ENCODE measurements at regions not wholly inside any gene's neighbourhood (a gene's known extent, or its start where the extent isn't known, plus 50 kb on each side); places are given as distances from the start of the nearest gene placed in this dataset.

DNA sequence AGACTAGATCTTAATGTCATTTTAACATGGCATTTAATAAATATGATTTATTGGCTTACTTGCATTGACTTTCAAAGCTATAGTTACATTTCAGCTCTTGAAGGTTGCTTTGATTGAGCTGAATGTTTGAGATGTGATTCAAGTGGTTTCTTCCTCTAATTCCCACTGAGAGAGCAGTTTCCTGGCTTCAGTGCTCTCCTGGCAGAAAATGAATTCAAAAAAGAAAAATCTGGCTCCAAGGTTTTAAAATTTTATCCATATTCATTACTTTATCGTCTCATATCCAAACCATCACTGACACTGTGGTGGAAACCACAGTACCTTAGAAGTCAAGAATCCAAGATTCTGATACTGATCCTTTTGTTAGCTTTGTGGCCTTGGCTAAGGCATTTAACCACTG lies 263.1 kb upstream of the HSF2 start:
- DNase-seq (ENCODE audit: low read depth): no peak
- no peak overlapping the region for H3K4me3 ChIP-seq (ENCODE audit: low read depth, low read length)
- TF ChIP-seq, protein P1, sequence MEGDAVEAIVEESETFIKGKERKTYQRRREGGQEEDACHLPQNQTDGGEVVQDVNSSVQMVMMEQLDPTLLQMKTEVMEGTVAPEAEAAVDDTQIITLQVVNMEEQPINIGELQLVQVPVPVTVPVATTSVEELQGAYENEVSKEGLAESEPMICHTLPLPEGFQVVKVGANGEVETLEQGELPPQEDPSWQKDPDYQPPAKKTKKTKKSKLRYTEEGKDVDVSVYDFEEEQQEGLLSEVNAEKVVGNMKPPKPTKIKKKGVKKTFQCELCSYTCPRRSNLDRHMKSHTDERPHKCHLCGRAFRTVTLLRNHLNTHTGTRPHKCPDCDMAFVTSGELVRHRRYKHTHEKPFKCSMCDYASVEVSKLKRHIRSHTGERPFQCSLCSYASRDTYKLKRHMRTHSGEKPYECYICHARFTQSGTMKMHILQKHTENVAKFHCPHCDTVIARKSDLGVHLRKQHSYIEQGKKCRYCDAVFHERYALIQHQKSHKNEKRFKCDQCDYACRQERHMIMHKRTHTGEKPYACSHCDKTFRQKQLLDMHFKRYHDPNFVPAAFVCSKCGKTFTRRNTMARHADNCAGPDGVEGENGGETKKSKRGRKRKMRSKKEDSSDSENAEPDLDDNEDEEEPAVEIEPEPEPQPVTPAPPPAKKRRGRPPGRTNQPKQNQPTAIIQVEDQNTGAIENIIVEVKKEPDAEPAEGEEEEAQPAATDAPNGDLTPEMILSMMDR (IDR thresholded peaks at IDR 0.05; ENCODE audit: insufficient read depth, low read length, poor library complexity, severe bottlenecking): no peak
- no peaks in the 10 kb centered on the region for H3K27me3 ChIP-seq (ENCODE audit: control insufficient read depth, insufficient read depth, low read length)
- no peaks in the 10 kb centered on the region for H3K36me3 ChIP-seq (ENCODE audit: control insufficient read depth, insufficient read depth, low read length)

DNA sequence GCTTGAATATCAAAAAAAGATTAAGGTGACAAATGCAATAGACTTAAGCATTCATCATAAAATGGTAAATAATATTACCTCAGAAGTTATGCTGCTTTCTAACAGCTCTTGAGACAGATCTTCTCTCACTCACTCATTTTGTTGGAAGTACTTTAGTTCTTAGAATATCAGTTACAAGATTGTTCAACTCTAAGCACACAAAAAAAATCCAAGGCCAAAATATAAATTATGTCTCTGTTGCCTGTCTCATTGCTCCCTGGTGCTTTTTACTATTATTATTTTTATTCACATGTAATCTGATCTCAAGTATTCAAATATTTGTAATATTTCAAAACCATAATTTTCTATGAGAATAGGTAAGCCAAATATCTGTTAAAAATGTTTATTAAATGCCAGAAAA lies 259.4 kb upstream of the HSF2 start:
- DNase-seq (ENCODE audit: low read depth): no peak
- Histone ChIP-seq H3K27me3 (ENCODE audit: control insufficient read depth, insufficient read depth, low read length) (no peaks in the 10 kb centered on the region), H3K4me3 (ENCODE audit: low read depth, low read length) (no peak overlapping the region), H3K36me3 (ENCODE audit: control insufficient read depth, insufficient read depth, low read length) (no peaks in the 10 kb centered on the region)
- TF ChIP-seq, protein P1 (IDR thresholded peaks at IDR 0.05; ENCODE audit: insufficient read depth, low read length, poor library complexity, severe bottlenecking): no peak

DNA sequence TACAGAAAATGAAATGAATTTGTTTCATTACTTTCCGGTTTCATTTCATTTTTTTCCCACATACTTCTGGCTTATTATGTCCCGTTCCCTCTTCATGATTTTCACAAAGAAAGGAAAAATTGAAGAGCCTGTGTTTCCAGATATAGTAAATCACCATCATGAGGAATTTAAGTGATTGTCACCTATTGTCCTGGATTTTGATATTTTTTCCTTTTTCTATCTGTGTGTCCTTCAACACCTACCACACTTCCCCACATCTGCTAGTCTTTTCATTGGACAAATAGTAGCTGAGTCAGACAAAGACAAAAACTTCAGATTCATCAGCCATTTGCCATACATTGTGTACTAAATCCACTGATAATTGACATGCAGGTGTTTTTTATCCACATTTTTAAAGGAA lies 258.2 kb upstream of the HSF2 start:
- no peaks in the 10 kb centered on the region for H3K27me3 ChIP-seq (ENCODE audit: control insufficient read depth, insufficient read depth, low read length)
- no peak for DNase-seq (ENCODE audit: low read depth)
- no peak overlapping the region for H3K4me3 ChIP-seq (ENCODE audit: low read depth, low read length)
- TF ChIP-seq, protein P1 (IDR thresholded peaks at IDR 0.05; ENCODE audit: insufficient read depth, low read length, poor library complexity, severe bottlenecking): no peak
- no peaks in the 10 kb centered on the region for H3K36me3 ChIP-seq (ENCODE audit: control insufficient read depth, insufficient read depth, low read length)

DNA sequence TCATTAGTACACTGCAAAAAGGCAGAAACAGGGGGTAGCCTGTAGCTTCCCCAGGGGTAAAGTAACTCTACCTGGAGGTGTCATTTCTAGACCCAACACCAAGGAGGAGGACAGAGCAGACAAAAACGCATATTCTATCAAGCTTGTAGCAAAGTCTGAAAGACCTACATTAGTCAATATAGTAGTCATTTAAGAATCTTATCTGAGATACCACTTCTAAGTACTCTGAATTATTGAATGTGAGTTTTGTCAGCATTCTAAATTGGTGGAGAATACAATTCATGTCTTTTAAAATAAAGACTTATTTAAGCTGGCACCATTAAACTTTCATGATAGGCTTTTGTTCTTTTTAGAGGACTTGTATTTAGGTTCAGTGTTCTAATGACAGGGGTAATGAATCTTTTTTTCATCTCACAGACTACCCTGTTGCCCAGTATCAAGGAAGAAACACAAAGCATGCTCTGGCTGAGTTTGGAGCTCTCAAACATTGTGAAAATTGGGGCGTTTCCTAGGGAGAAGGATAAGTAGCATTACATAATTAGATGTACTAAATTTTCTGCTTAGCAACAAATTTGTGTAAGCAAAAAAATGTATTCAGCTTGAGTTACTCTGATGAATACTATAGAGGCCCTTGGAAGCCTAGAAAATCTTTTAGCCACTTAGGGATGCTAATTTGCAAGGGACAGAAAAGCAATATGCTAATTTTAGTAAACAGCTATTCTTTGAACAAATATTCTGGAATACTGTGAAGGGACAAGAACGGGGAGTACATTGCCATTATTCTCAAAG lies 255.4 kb upstream of the HSF2 start:
- no peaks in the 10 kb centered on the region for H3K27me3 ChIP-seq (ENCODE audit: control insufficient read depth, insufficient read depth, low read length)
- no peak overlapping the region for H3K4me3 ChIP-seq (ENCODE audit: low read depth, low read length)
- DNase-seq (ENCODE audit: low read depth): no peak
- H3K36me3 ChIP-seq (ENCODE audit: control insufficient read depth, insufficient read depth, low read length): no peaks in the 10 kb centered on the region
- TF ChIP-seq, protein P1 (IDR thresholded peaks at IDR 0.05; ENCODE audit: insufficient read depth, low read length, poor library complexity, severe bottlenecking): no peak

DNA sequence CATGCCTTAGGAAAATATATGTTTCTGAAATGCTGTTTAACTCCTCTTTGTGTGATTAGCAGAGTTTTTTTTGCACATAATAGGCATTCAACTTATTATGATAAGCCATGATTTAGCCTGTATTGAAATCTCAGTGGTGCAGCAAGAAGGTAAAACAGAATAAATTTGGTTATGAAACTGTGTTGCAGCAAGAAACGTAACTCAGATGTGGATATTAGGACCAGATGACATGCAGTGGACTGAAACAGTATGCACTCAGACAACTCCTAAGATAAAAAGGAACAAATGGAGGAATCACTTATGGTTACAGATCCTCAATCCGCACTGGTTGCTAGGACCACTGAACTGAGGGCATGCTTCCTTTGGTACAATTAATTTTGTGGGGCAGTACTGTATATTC lies 254.2 kb upstream of the HSF2 start:
- H3K36me3 ChIP-seq (ENCODE audit: control insufficient read depth, insufficient read depth, low read length): no peaks in the 10 kb centered on the region
- TF ChIP-seq, protein P1 (IDR thresholded peaks at IDR 0.05; ENCODE audit: insufficient read depth, low read length, poor library complexity, severe bottlenecking): no peak

DNA sequence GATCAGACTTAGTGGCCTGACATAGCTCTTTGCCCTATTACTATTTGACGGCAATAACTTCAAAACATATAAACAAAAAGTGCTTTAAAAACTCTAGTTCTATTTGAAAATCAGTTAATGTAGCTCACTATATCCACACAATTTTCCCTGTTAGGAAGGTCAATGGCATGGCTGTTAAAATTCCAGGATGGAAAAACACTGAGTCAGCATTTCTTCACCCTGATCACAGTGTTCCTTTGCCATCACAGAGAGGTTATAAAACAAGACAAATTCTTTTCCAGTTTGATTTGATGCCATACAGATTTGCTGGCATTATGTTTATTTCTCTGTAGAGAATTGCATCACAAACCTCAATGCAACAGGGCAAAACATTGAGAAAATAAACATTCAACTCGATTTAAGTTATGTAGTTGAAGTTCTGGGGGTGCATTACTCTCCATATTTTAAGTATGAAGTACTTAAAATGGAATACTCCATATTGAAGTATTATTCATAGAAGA lies 253.7 kb upstream of the HSF2 start:
- Histone ChIP-seq H3K36me3 (ENCODE audit: control insufficient read depth, insufficient read depth, low read length) (no peaks in the 10 kb centered on the region), H3K27me3 (ENCODE audit: control insufficient read depth, insufficient read depth, low read length) (no peaks in the 10 kb centered on the region), H3K4me3 (ENCODE audit: low read depth, low read length) (no peak overlapping the region)
- TF ChIP-seq, protein P1 (IDR thresholded peaks at IDR 0.05; ENCODE audit: insufficient read depth, low read length, poor library complexity, severe bottlenecking): no peak
- no peak for DNase-seq (ENCODE audit: low read depth)

More for the DNA sequence above, 254.2 kb upstream of the HSF2 start:
- no peak overlapping the region for H3K4me3 ChIP-seq (ENCODE audit: low read depth, low read length)
- H3K27me3 ChIP-seq (ENCODE audit: control insufficient read depth, insufficient read depth, low read length): no peaks in the 10 kb centered on the region
- DNase-seq (ENCODE audit: low read depth): no peak

Data from kidney epithelial cell (primary cell).